SU-DHL-6 (cell line): ENCODE measurements at regions not wholly inside any gene's neighbourhood (a gene's known extent, or its start where the extent isn't known, plus 50 kb on each side); places are given as distances from the start of the nearest gene placed in this dataset.
"Not testable (repeated sequence)": the region's sequence is repeated elsewhere in the genome, so short reads cannot be mapped to it uniquely, and the experiment has no call there.

ENCODE experiments used
- H2AFZ ChIP-seq: fragments of 200-600 bp; sonication (generic); 2 replicates; pipeline ENCODE4 v1.6.1; 2014; ENCODE audit warnings: low read depth, mild to moderate bottlenecking, moderate library complexity, mixed read lengths, antibody characterized with exemption, low read length; ENCODE audit not compliant: severe bottlenecking
- H3F3A ChIP-seq: fragments of 200-600 bp; shearing (Covaris generic); 2 replicates; pipeline ENCODE4 v1.6.0; 2016; ENCODE audit warnings: antibody characterized with exemption, mild to moderate bottlenecking; ENCODE audit not compliant: insufficient read depth
- H3K27ac ChIP-seq: fragments of 200-600 bp; sonication (generic); 2 replicates; pipeline ENCODE4 v1.5.1; 2016; ENCODE audit warnings: low read depth, mild to moderate bottlenecking, low read length, moderate library complexity, mixed read lengths
- H3K27me3 ChIP-seq: fragments of 200-600 bp; sonication (generic), shearing (Covaris generic); 2 replicates; pipeline ENCODE4 v1.6.0; 2014; ENCODE audit warnings: mild to moderate bottlenecking, low read length
- H3K36me3 ChIP-seq: fragments of 200-600 bp; sonication (generic); 2 replicates; pipeline ENCODE4 v1.6.1; 2014; ENCODE audit warnings: mild to moderate bottlenecking, low read length, mixed read lengths
- H3K4me2 ChIP-seq: fragments of 300-600, 200-600 bp; shearing (Covaris generic), sonication (generic); 2 replicates; pipeline ENCODE4 v1.6.0; 2014; ENCODE audit warnings: low read length, low read depth, mild to moderate bottlenecking; ENCODE audit not compliant: poor library complexity, severe bottlenecking
- H3K4me3 ChIP-seq: fragments of 200-600 bp; sonication (generic); 2 replicates; pipeline ENCODE4 v1.5.1; 2014; ENCODE audit warnings: antibody characterized with exemption, low read length, mild to moderate bottlenecking, mixed read lengths; ENCODE audit not compliant: insufficient read depth, poor library complexity, severe bottlenecking
- H3K79me2 ChIP-seq: fragments of 200-600 bp; sonication (generic); 2 replicates; pipeline ENCODE4 v1.6.1; 2014; ENCODE audit warnings: mild to moderate bottlenecking, low read length, moderate library complexity; ENCODE audit not compliant: insufficient read depth
- H3K9ac ChIP-seq: fragments of 200-600 bp; sonication (generic); 2 replicates; pipeline ENCODE4 v1.7.0; 2014; ENCODE audit warnings: mild to moderate bottlenecking, low read length
- H3K9me2 ChIP-seq: fragments of 200-600 bp; sonication (generic); replicated peaks from 2 replicates; pipeline ENCODE4 v1.6.1; 2014; ENCODE audit warnings: low read length; ENCODE audit not compliant: insufficient read depth
- H3K9me3 ChIP-seq: fragments of 200-600 bp; sonication (generic); 2 replicates; pipeline ENCODE4 v1.6.1; 2014; ENCODE audit warnings: low read length, mixed read lengths; ENCODE audit not compliant: insufficient read depth
- H4K20me1 ChIP-seq: fragments of 200-600 bp; sonication (generic); 2 replicates; pipeline ENCODE4 v1.6.1; 2014; ENCODE audit warnings: low read depth, mild to moderate bottlenecking, antibody characterized with exemption, low read length, moderate library complexity, mixed read lengths
- CTCF ChIP-seq: fragments of 200-600 bp; sonication (generic); IDR thresholded peaks from one replicate; pipeline ENCODE4 v1.5.1; 2017; ENCODE audit warnings: antibody characterized with exemption, mild to moderate bottlenecking, low read length, moderate library complexity; ENCODE audit not compliant: insufficient read depth, poor library complexity, severe bottlenecking
- EZH2phosphoT487 ChIP-seq: fragments of 200-600 bp; sonication (generic), shearing (Covaris generic); conservative IDR thresholded peaks from 2 replicates; pipeline ENCODE4 v1.6.1; 2018; ENCODE audit warnings: mild to moderate bottlenecking, antibody characterized with exemption, low read length, moderate library complexity, mixed read lengths

- H3K9me2 ChIP-seq: no peaks in the 10 kb centered on the region
- H3K9ac ChIP-seq: no peak overlapping the region
- no peak overlapping the region for H3K4me3 ChIP-seq
- H2AFZ ChIP-seq: no peak overlapping the region
- no peaks in the 10 kb centered on the region for H3K9me3 ChIP-seq
- no peaks in the 10 kb centered on the region for H3K36me3 ChIP-seq
- no peaks in the 10 kb centered on the region for H3K27me3 ChIP-seq
- H3K4me2 ChIP-seq: no peak overlapping the region
- no peaks in the 10 kb centered on the region for H3F3A ChIP-seq
- no peak overlapping the region for H3K27ac ChIP-seq
- TF ChIP-seq CTCF (no peak), EZH2phosphoT487 (no peak)
- H4K20me1 ChIP-seq: no peaks in the 10 kb centered on the region
- no peaks in the 10 kb centered on the region for H3K79me2 ChIP-seq
Observed at GRCh38 chr6:153340568-153340967, 209.5 kb upstream of the RGS17 start.

- H3K9me3 ChIP-seq: no peaks in the 10 kb centered on the region
- H3K9me2 ChIP-seq: no peaks in the 10 kb centered on the region
- H3K36me3 ChIP-seq: no peaks in the 10 kb centered on the region
- H4K20me1 ChIP-seq: no peaks in the 10 kb centered on the region
- H3K27ac ChIP-seq: no peak overlapping the region
- H3K4me3 ChIP-seq: no peak overlapping the region
- no peaks in the 10 kb centered on the region for H3K79me2 ChIP-seq
- no peaks in the 10 kb centered on the region for H3K27me3 ChIP-seq
- no peak overlapping the region for H3K9ac ChIP-seq
- H3K4me2 ChIP-seq: no peak overlapping the region
- TF ChIP-seq CTCF: no peak
- no peak overlapping the region for H2AFZ ChIP-seq
- no peaks in the 10 kb centered on the region for H3F3A ChIP-seq
Observed at GRCh38 chr6:153334121-153334520, 203.0 kb upstream of the RGS17 start.

- not testable (repeated sequence) for H4K20me1 ChIP-seq, H3K79me2 ChIP-seq, H3K9me3 ChIP-seq, H3K4me2 ChIP-seq, H3K36me3 ChIP-seq, H3K9ac ChIP-seq, H3K9me2 ChIP-seq, H3K27me3 ChIP-seq, H3K4me3 ChIP-seq, H3F3A ChIP-seq, H3K27ac ChIP-seq, H2AFZ ChIP-seq
Observed at GRCh38 chr6:153331221-153331620, 200.1 kb upstream of the RGS17 start.

- Histone ChIP-seq H2AFZ (no peak overlapping the region), H3K36me3 (no peaks in the 10 kb centered on the region), H3K27me3 (no peaks in the 10 kb centered on the region), H3K9me2 (no peaks in the 10 kb centered on the region), H3K4me2 (no peak overlapping the region), H3F3A (no peaks in the 10 kb centered on the region), H3K79me2 (no peaks in the 10 kb centered on the region), H3K27ac (no peak overlapping the region), H3K9me3 (no peaks in the 10 kb centered on the region), H3K9ac (no peak overlapping the region), H4K20me1 (no peaks in the 10 kb centered on the region), H3K4me3 (no peak overlapping the region)
- TF ChIP-seq CTCF: no peak
- no peak for TF ChIP-seq EZH2phosphoT487
Observed at GRCh38 chr6:153328194-153328593, 197.1 kb upstream of the RGS17 start.
